ENCODE measurements at regions not wholly inside any gene's neighbourhood (a gene's known extent, or its start where the extent isn't known, plus 50 kb on each side); places are given as distances from the start of the nearest gene placed in this dataset.
A peak's percentile ranks its signal among the peaks of the same experiment; 100 is the strongest.

DNA sequence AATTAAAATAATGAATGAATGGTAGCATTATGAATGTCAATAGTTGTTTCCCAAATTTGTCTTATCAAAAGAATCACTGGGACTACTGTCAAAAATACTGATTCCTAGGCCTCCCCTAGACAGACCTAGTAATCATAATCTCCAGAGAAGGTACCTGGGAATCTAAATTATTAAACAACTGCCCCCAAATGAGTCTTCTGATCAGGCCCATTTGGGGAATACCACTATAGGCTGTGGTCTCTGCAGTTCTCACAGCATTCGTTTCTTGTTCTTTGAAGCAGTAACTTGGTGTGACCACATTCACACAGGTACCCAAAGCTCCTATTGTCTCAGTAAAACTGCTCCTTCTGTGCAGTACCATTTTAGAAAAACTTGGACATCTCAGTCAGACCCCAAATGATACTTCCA, 230.9 kb downstream of the PIK3R1 start:
- DNase-seq (no peak), ATAC-seq (peak in 1 of 3 donors; percentile 40)
- intact Hi-C loops (cut with micrococcal nuclease), result loop anchor here (10.0 kb wide), 1 partner anchor 932 kb away; no protein-coding TSS in a partner anchor
- H3K27me3 Mint-ChIP-seq (ENCODE audit: low read depth in 2 of 2), result peaks cover 0 to 3% of the 10 kb centered on the region in 2 donors
- TF ChIP-seq, protein P1, sequence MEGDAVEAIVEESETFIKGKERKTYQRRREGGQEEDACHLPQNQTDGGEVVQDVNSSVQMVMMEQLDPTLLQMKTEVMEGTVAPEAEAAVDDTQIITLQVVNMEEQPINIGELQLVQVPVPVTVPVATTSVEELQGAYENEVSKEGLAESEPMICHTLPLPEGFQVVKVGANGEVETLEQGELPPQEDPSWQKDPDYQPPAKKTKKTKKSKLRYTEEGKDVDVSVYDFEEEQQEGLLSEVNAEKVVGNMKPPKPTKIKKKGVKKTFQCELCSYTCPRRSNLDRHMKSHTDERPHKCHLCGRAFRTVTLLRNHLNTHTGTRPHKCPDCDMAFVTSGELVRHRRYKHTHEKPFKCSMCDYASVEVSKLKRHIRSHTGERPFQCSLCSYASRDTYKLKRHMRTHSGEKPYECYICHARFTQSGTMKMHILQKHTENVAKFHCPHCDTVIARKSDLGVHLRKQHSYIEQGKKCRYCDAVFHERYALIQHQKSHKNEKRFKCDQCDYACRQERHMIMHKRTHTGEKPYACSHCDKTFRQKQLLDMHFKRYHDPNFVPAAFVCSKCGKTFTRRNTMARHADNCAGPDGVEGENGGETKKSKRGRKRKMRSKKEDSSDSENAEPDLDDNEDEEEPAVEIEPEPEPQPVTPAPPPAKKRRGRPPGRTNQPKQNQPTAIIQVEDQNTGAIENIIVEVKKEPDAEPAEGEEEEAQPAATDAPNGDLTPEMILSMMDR (IDR thresholded peaks at IDR 0.05), result no peak
- peaks cover 8 to 10% of the 10 kb centered on the region in 2 donors for H3K4me1 Mint-ChIP-seq
- H3K4me3 ChIP-seq (ENCODE audit: low read length), result no peak overlapping the region
- H3K36me3 ChIP-seq (ENCODE audit: control insufficient read depth, insufficient read depth, low read length), result no peaks in the 10 kb centered on the region
- H3K9me3 ChIP-seq (ENCODE audit: control insufficient read depth, insufficient read depth, low read length), result no peaks in the 10 kb centered on the region
- no peaks in the 10 kb centered on the region for H3K9me3 Mint-ChIP-seq
- 25% methylated on average over 1 of the region's 1 CpG for WGBS (ENCODE audit: insufficient coverage)
- no peak overlapping the region for H3K4me3 Mint-ChIP-seq
- H3K27ac ChIP-seq (ENCODE audit: low read length), result no peak overlapping the region
- no peak overlapping the region for H3K27ac Mint-ChIP-seq
- no peaks in the 10 kb centered on the region for H3K36me3 Mint-ChIP-seq
- peaks cover 16% of the 10 kb centered on the region for H3K4me1 ChIP-seq (ENCODE audit: control insufficient read depth, insufficient read depth, low read length)
- no peaks in the 10 kb centered on the region for H3K27me3 ChIP-seq (ENCODE audit: control insufficient read depth, insufficient read depth, low read length)

DNA sequence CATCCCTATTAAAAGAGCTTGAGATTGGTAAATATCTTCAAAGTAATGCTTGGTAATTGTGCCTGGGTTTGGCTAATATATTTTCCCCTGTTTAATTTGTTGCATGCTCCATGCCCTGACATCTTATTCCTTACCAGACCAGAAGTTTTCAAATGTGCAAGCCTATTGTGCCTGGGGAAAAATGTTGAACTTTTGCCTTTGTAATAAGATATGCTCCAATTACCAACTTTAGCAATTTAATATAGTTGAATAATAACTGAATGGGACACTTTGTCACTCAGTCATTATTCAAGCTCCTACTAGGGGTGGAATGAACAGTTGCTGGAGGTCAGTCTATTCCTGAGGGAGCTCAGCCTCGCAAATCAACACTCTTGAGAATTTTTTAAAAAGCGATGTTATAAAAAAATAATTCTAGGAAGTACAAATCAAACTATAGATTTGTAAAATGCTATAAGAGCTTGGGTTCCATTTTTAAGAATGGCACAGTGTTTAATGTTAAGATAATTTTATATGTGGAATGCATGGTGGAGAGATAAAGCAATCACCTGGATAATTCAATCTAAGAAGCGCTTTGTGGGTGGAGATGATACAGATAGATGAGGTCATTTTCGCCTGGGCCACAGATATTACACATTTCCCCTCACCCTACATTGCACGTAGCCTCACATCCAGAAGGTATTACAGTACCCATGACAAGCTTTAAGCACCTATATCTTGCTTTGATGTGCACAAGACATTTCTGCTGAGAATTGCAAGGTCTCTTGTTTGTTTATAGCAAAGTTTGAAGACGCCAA, 231.8 kb downstream of the PIK3R1 start:
- intact Hi-C loops (cut with micrococcal nuclease), result loop anchor here (10.0 kb wide), 1 partner anchor 933 kb away; no protein-coding TSS in a partner anchor
- Histone ChIP-seq H3K4me3 (ENCODE audit: low read length) (no peak overlapping the region), H3K27ac (ENCODE audit: low read length) (no peak overlapping the region), H3K36me3 (ENCODE audit: control insufficient read depth, insufficient read depth, low read length) (no peaks in the 10 kb centered on the region), H3K9me3 (ENCODE audit: control insufficient read depth, insufficient read depth, low read length) (no peaks in the 10 kb centered on the region), H3K4me1 (ENCODE audit: control insufficient read depth, insufficient read depth, low read length) (peaks cover 9% of the 10 kb centered on the region), H3K27me3 (ENCODE audit: control insufficient read depth, insufficient read depth, low read length) (no peaks in the 10 kb centered on the region)
- TF ChIP-seq, protein P1 (IDR thresholded peaks at IDR 0.05), result no peak
- Mint-ChIP-seq H3K4me1 (peaks cover 5 to 7% of the 10 kb centered on the region in 2 donors), H3K36me3 (no peaks in the 10 kb centered on the region), H3K9me3 (no peaks in the 10 kb centered on the region), H3K27me3 (ENCODE audit: low read depth in 2 of 2) (peaks cover 0 to 3% of the 10 kb centered on the region in 2 donors), H3K4me3 (no peak overlapping the region), H3K27ac (no peak overlapping the region)
- DNase-seq, result no peak
- peak; percentile 48 to 79 (median 75) for ATAC-seq
- WGBS (ENCODE audit: insufficient coverage), result 72% methylated on average over 3 of the region's 6 CpGs

DNA sequence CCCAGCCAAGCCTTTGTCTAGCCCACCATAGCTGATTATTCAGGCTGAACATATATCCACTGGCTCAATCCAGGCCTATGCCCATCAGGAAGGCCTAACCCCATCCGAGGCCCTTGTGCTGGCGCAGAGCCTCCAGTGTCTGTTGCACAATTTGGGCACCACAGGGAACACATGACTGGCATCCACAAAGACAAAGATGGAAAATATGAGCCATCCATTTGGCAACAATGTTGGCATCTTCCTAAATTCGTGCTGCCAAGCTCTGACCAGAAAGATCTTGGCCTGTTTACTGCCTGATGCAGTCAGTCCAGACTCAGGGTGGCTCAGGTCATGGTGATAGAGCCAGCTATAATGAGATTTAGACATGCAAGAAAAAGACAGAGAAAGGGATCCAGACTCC, 233.8 kb downstream of the PIK3R1 start:
- no peak overlapping the region for H3K4me3 Mint-ChIP-seq
- Histone ChIP-seq H3K27ac (ENCODE audit: low read length) (no peak overlapping the region), H3K27me3 (ENCODE audit: control insufficient read depth, insufficient read depth, low read length) (no peaks in the 10 kb centered on the region), H3K36me3 (ENCODE audit: control insufficient read depth, insufficient read depth, low read length) (no peaks in the 10 kb centered on the region), H3K9me3 (ENCODE audit: control insufficient read depth, insufficient read depth, low read length) (no peaks in the 10 kb centered on the region), H3K4me1 (ENCODE audit: control insufficient read depth, insufficient read depth, low read length) (peaks cover 9% of the 10 kb centered on the region), H3K4me3 (ENCODE audit: low read length) (no peak overlapping the region)
- peaks cover 0 to 6% of the 10 kb centered on the region in 2 donors for H3K27me3 Mint-ChIP-seq (ENCODE audit: low read depth in 2 of 2)
- H3K36me3 Mint-ChIP-seq, result no peaks in the 10 kb centered on the region
- 89% methylated on average over 3 of the region's 3 CpGs for WGBS (ENCODE audit: insufficient coverage)
- intact Hi-C loops (cut with micrococcal nuclease), result loop anchor here (10.0 kb wide), 1 partner anchor 935 kb away; no protein-coding TSS in a partner anchor
- DNase-seq, result no peak
- TF ChIP-seq, protein P1 (IDR thresholded peaks at IDR 0.05), result no peak
- no peak overlapping the region for H3K27ac Mint-ChIP-seq
- no peaks in the 10 kb centered on the region for H3K9me3 Mint-ChIP-seq
- ATAC-seq, result no peak
- H3K4me1 Mint-ChIP-seq, result peaks cover 5 to 7% of the 10 kb centered on the region in 2 donors
